Left renal pelvis (tissue), 4 donors: ENCODE measurements at regions not wholly inside any gene's neighbourhood (a gene's known extent, or its start where the extent isn't known, plus 50 kb on each side); places are given as distances from the start of the nearest gene placed in this dataset.

Experiments
- DNase-seq, 4 donors: peaks; one replicate each; pipeline ENCODE4 v3.0.0-alpha.2; 2013; ENCODE audit warnings: low read depth in 4 of 4, low spot score in 3 of 4

- DNase-seq: no peak
Measured at GRCh38 chr10:3016016-3016415, 51.3 kb upstream of the PFKP start.

- no peak for DNase-seq
Measured at GRCh38 chr10:3014968-3015367, 52.4 kb upstream of the PFKP start.

GRCh38 chr10:3012223-3012622 is 55.1 kb upstream of the PFKP start:
- no peak for DNase-seq

GRCh38 chr10:3010816-3011460 is 56.4 kb upstream of the PFKP start:
- DNase-seq: no peak

GRCh38 chr10:3010334-3010733 is 57.0 kb upstream of the PFKP start:
- no peak for DNase-seq

- DNase-seq: no peak
Measured at GRCh38 chr10:3009341-3009740, 58.0 kb upstream of the PFKP start.

GRCh38 chr10:3008518-3009195 is 58.7 kb upstream of the PFKP start:
- no peak for DNase-seq

- DNase-seq: no peak
Measured at GRCh38 chr10:3006607-3007006, 60.7 kb upstream of the PFKP start.

GRCh38 chr10:3006093-3006492 is 61.3 kb upstream of the PFKP start:
- DNase-seq: no peak

GRCh38 chr10:3002304-3002703 is 65.0 kb upstream of the PFKP start:
- no peak for DNase-seq

GRCh38 chr10:3000048-3000447 is 67.3 kb upstream of the PFKP start:
- no peak for DNase-seq

GRCh38 chr10:2994221-2994961 is 73.0 kb upstream of the PFKP start:
- no peak for DNase-seq

GRCh38 chr10:2993636-2994035 is 73.7 kb upstream of the PFKP start:
- DNase-seq: no peak

GRCh38 chr10:2992401-2993198 is 74.7 kb upstream of the PFKP start:
- DNase-seq: no peak

GRCh38 chr10:2990764-2991163 is 76.6 kb upstream of the PFKP start:
- DNase-seq: no peak

- no peak for DNase-seq
Measured at GRCh38 chr10:2989292-2989947, 77.9 kb upstream of the PFKP start.

- no peak for DNase-seq
Measured at GRCh38 chr10:2987185-2987768, 80.1 kb upstream of the PFKP start.

GRCh38 chr10:2986391-2986801 is 81.0 kb upstream of the PFKP start:
- no peak for DNase-seq

- no peak for DNase-seq
Measured at GRCh38 chr10:2985729-2986232, 81.6 kb upstream of the PFKP start.

- no peak for DNase-seq
Measured at GRCh38 chr10:2984682-2985081, 82.7 kb upstream of the PFKP start.
